ENCODE measurements at regions not wholly inside any gene's neighbourhood (a gene's known extent, or its start where the extent isn't known, plus 50 kb on each side); places are given as distances from the start of the nearest gene placed in this dataset.

GRCh38 chr13:50527612-50528509, 315.6 kb downstream of the DLEU7 start:
- CTCF ChIA-PET: interaction anchor here (0.6 to 1.4 kb wide), 2 partner anchors 72 to 531 kb away, joined by 3 to 6 read pairs; partner anchors contain the start of gene TRIM13
- intact Hi-C loops (cut with micrococcal nuclease; ENCODE audit: unreplicated experiment): no loop called here
- Histone ChIP-seq H3K4me1 (replicated peaks; ENCODE audit: insufficient read depth) (no peaks in the 10 kb centered on the region), H3K9me2 (ENCODE audit: insufficient read depth) (no peaks in the 10 kb centered on the region), H3K79me2 (ENCODE audit: low read depth) (no peaks in the 10 kb centered on the region), H3K4me3 (no peak overlapping the region), H3K27me3 (ENCODE audit: insufficient read depth, low read depth) (no peaks in the 10 kb centered on the region), H4K20me1 (ENCODE audit: insufficient read depth) (no peaks in the 10 kb centered on the region), H3K27ac (no peak overlapping the region), H2AFZ (no peak overlapping the region), H3K4me2 (no peak overlapping the region), H3F3A (ENCODE audit: insufficient read depth, low read depth) (no peaks in the 10 kb centered on the region; the same call in 1 of the 2 replicates), H3K36me3 (ENCODE audit: low read depth) (no peaks in the 10 kb centered on the region), H3K9me3 (ENCODE audit: insufficient read depth, low read depth) (no peaks in the 10 kb centered on the region)
- POLR2A ChIA-PET (ENCODE audit: unreplicated experiment): no interaction called here
- TF ChIP-seq, protein P1, sequence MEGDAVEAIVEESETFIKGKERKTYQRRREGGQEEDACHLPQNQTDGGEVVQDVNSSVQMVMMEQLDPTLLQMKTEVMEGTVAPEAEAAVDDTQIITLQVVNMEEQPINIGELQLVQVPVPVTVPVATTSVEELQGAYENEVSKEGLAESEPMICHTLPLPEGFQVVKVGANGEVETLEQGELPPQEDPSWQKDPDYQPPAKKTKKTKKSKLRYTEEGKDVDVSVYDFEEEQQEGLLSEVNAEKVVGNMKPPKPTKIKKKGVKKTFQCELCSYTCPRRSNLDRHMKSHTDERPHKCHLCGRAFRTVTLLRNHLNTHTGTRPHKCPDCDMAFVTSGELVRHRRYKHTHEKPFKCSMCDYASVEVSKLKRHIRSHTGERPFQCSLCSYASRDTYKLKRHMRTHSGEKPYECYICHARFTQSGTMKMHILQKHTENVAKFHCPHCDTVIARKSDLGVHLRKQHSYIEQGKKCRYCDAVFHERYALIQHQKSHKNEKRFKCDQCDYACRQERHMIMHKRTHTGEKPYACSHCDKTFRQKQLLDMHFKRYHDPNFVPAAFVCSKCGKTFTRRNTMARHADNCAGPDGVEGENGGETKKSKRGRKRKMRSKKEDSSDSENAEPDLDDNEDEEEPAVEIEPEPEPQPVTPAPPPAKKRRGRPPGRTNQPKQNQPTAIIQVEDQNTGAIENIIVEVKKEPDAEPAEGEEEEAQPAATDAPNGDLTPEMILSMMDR (conservative IDR thresholded peaks at IDR 0.05): no peak
- no peak for TF ChIP-seq EZH2 (IDR thresholded peaks at IDR 0.05; ENCODE audit: low read depth)
- no peak for DNase-seq
- BruUV-seq (replicated peaks): no TSS peak

GRCh38 chr13:50529154-50529882, 314.2 kb downstream of the DLEU7 start:
- intact Hi-C loops (cut with micrococcal nuclease; ENCODE audit: unreplicated experiment): loop anchor here (1.0 kb wide), 1 partner anchor 448 kb away; no protein-coding TSS in a partner anchor
- Histone ChIP-seq H3K79me2 (ENCODE audit: low read depth) (no peaks in the 10 kb centered on the region), H3F3A (ENCODE audit: insufficient read depth, low read depth) (no peaks in the 10 kb centered on the region; the same call in 1 of the 2 replicates), H3K4me1 (replicated peaks; ENCODE audit: insufficient read depth) (no peaks in the 10 kb centered on the region), H3K36me3 (ENCODE audit: low read depth) (no peaks in the 10 kb centered on the region), H3K27me3 (ENCODE audit: insufficient read depth, low read depth) (no peaks in the 10 kb centered on the region), H3K9me2 (ENCODE audit: insufficient read depth) (no peaks in the 10 kb centered on the region), H3K9me3 (ENCODE audit: insufficient read depth, low read depth) (no peaks in the 10 kb centered on the region), H2AFZ (no peak overlapping the region), H3K4me2 (no peak overlapping the region), H3K4me3 (no peak overlapping the region), H4K20me1 (ENCODE audit: insufficient read depth) (no peaks in the 10 kb centered on the region), H3K27ac (no peak overlapping the region)
- CTCF ChIA-PET: interaction anchor here (0.6 to 1.4 kb wide), 3 partner anchors 385 to 593 kb away, joined by 3 to 6 read pairs (median 3); partner anchors contain the start of genes SPRYD7 and TRIM13
- peak in 1 of 2 experiments; percentile 67 for DNase-seq
- POLR2A ChIA-PET (ENCODE audit: unreplicated experiment): interaction anchor here (0.5 to 0.7 kb wide), 3 partner anchors 84 to 531 kb away, joined by 3 to 4 read pairs (median 3); no protein-coding TSS in a partner anchor
- no peak for TF ChIP-seq EZH2 (IDR thresholded peaks at IDR 0.05; ENCODE audit: low read depth)
- TF ChIP-seq, protein P1 (conservative IDR thresholded peaks at IDR 0.05): no peak
- BruUV-seq (replicated peaks): no TSS peak

Data from PC-9 (cell line).